HEK293 (cell line): ENCODE measurements at regions not wholly inside any gene's neighbourhood (a gene's known extent, or its start where the extent isn't known, plus 50 kb on each side); places are given as distances from the start of the nearest gene placed in this dataset.
"Not testable (repeated sequence)": the region's sequence is repeated elsewhere in the genome, so short reads cannot be mapped to it uniquely, and the experiment has no call there.

Experiments used
- CTCF ChIA-PET: fragments of 350-600 bp; formaldehyde crosslinking; extraction: SDS; loops from one replicate; lab custom pipeline; 2021; ENCODE audit warnings: antibody characterized with exemption; lab: Yijun Ruan, JAX
- POLR2A ChIA-PET: fragments of 300-600 bp; formaldehyde crosslinking; extraction: SDS; loops from one replicate; lab custom pipeline; 2020; ENCODE audit warnings: antibody characterized with exemption, inconsistent platforms; lab: Yijun Ruan, JAX
- H3K27ac ChIP-seq: fragments of 200-500 bp; sonication (Bioruptor generic); 2 replicates; pipeline ENCODE4 v1.5.1; 2014; ENCODE audit warnings: low read depth, low read length, control low read depth, inconsistent platforms; ENCODE audit errors: extremely low read depth
- H3K36me3 ChIP-seq, 2 experiments: fragments of 200-500 bp in 1 of 2; sonication (Bioruptor generic) in 1 of 2; 1 replicate in 1 of 2; 2 replicates in 1 of 2; pipeline ENCODE4 v1.5.1; 2014 to 2017; ENCODE audit warnings: inconsistent platforms in 2 of 2, low read length in 2 of 2; ENCODE audit not compliant: control insufficient read depth in 2 of 2, insufficient read depth in 1 of 2
- H3K4me1 ChIP-seq: fragments of 200-500 bp; sonication (Bioruptor generic); 2 replicates; pipeline ENCODE4 v1.5.1; 2014; ENCODE audit warnings: mild to moderate bottlenecking, low read length, inconsistent platforms; ENCODE audit not compliant: control insufficient read depth, insufficient read depth
- H3K4me3 ChIP-seq: 2 replicates; pipeline ENCODE4 v1.5.1; 2011; ENCODE audit warnings: low read depth, mild to moderate bottlenecking, control low read depth, low read length, moderate library complexity
- H3K9me3 ChIP-seq: fragments of 200-500 bp; sonication (Bioruptor generic); 2 replicates; pipeline ENCODE4 v1.5.1; 2014; ENCODE audit warnings: low read depth, low read length, inconsistent platforms; ENCODE audit not compliant: control insufficient read depth, insufficient read depth
- BCL11B ChIP-seq: fragments of 450-650 bp; formaldehyde crosslinking; IDR thresholded peaks from 2 replicates; pipeline ENCODE4 v1.5.1; 2016; ENCODE audit warnings: low read depth, missing biosample characterization, missing genetic modification characterization
- EGR2 ChIP-seq: fragments of 450-650 bp; formaldehyde crosslinking; IDR thresholded peaks from 2 replicates; pipeline ENCODE4 v1.5.1; 2016; ENCODE audit warnings: low read depth, missing biosample characterization, missing genetic modification characterization
- GLI4 ChIP-seq: fragments of 450-650 bp; formaldehyde crosslinking; IDR thresholded peaks from 2 replicates; pipeline ENCODE4 v1.5.1; 2016; ENCODE audit warnings: missing biosample characterization, missing genetic modification characterization
- KLF16 ChIP-seq: fragments of 450-650 bp; formaldehyde crosslinking; IDR thresholded peaks from 2 replicates; pipeline ENCODE4 v1.5.1; 2017; ENCODE audit warnings: missing biosample characterization, missing genetic modification characterization
- KLF7 ChIP-seq: fragments of 450-650 bp; formaldehyde crosslinking; IDR thresholded peaks from 2 replicates; pipeline ENCODE4 v1.5.1; 2016; ENCODE audit warnings: missing biosample characterization, missing genetic modification characterization, borderline replicate concordance
- MEIS1 ChIP-seq: sonication (generic); formaldehyde crosslinking; IDR thresholded peaks from 2 replicates; pipeline ENCODE4 v1.8.1; 2022; ENCODE audit warnings: missing genetic modification reagents, mild to moderate bottlenecking, borderline replicate concordance
- ZNF221 ChIP-seq: fragments of 450-650 bp; formaldehyde crosslinking; IDR thresholded peaks from 2 replicates; pipeline ENCODE4 v1.5.1; 2017; ENCODE audit warnings: missing biosample characterization, missing genetic modification characterization, borderline replicate concordance
- ZNF266 ChIP-seq: fragments of 450-650 bp; formaldehyde crosslinking; IDR thresholded peaks from 2 replicates; pipeline ENCODE4 v1.5.1; 2016; ENCODE audit warnings: missing biosample characterization, missing genetic modification characterization, low read depth
- ZNF354C ChIP-seq: fragments of 450-650 bp; formaldehyde crosslinking; IDR thresholded peaks from 2 replicates; pipeline ENCODE4 v1.5.1; 2016; ENCODE audit warnings: missing biosample characterization, missing genetic modification characterization, low read depth, borderline replicate concordance
- ZNF521 ChIP-seq: fragments of 450-650 bp; formaldehyde crosslinking; IDR thresholded peaks from 2 replicates; pipeline ENCODE4 v1.5.1; 2017; ENCODE audit warnings: missing biosample characterization, mild to moderate bottlenecking, missing genetic modification characterization
- ZNF530 ChIP-seq: fragments of 450-650 bp; formaldehyde crosslinking; IDR thresholded peaks from 2 replicates; pipeline ENCODE4 v1.5.1; 2016; ENCODE audit warnings: low read depth, missing biosample characterization, missing genetic modification characterization
- ZNF600 ChIP-seq: fragments of 450-650 bp; formaldehyde crosslinking; IDR thresholded peaks from 2 replicates; pipeline ENCODE4 v1.5.1; 2016; ENCODE audit warnings: missing biosample characterization, missing genetic modification characterization
- ZNF629 ChIP-seq: fragments of 450-650 bp; formaldehyde crosslinking; IDR thresholded peaks from 2 replicates; pipeline ENCODE4 v1.5.1; 2017; ENCODE audit warnings: missing biosample characterization, missing genetic modification characterization
- ZNF76 ChIP-seq: fragments of 450-650 bp; formaldehyde crosslinking; IDR thresholded peaks from 2 replicates; pipeline ENCODE4; 2016; ENCODE audit warnings: low read depth, missing biosample characterization, missing genetic modification characterization, borderline replicate concordance
- ZNF792 ChIP-seq: fragments of 450-650 bp; formaldehyde crosslinking; IDR thresholded peaks from 2 replicates; pipeline ENCODE4 v1.5.1; 2016; ENCODE audit warnings: missing biosample characterization, missing genetic modification characterization
- TF ChIP-seq, protein P1 (sequence below): fragments of 450-650 bp; formaldehyde crosslinking; optimal IDR thresholded peaks from 2 replicates; pipeline ENCODE3; 2016; ENCODE audit warnings: missing biosample characterization, mild to moderate bottlenecking, missing genetic modification characterization
- TF ChIP-seq, protein P2 (sequence below): fragments of 450-650 bp; formaldehyde crosslinking; IDR thresholded peaks from 2 replicates; pipeline ENCODE4 v1.5.1; 2016; ENCODE audit warnings: missing biosample characterization, missing genetic modification characterization
- TF ChIP-seq, protein P3 (sequence below): fragments of 450-650 bp; formaldehyde crosslinking; IDR thresholded peaks from 2 replicates; pipeline ENCODE4 v1.5.1; 2016; ENCODE audit warnings: missing biosample characterization, missing genetic modification characterization

GRCh38 chr14:65846196-65846868 lies 433.8 kb downstream of the FUT8 start:
- Histone ChIP-seq H3K36me3 (no peaks in the 10 kb centered on the region), H3K4me1 (no peaks in the 10 kb centered on the region)
- CTCF ChIA-PET: interaction anchor here (1.4 kb wide), 1 partner anchor 22 kb away, joined by 8 read pairs; no protein-coding TSS in a partner anchor
- TF ChIP-seq EGR2 (tag by site-specific recombination) (no peak), ZNF354C (tag by site-specific recombination) (no peak), BCL11B (no peak), ZNF629 (tag by site-specific recombination) (no peak), KLF16 (tag by site-specific recombination) (no peak), MEIS1 (CRISPR knock-in tag) (no peak), ZNF530 (no peak)
- TF ChIP-seq, protein P1, sequence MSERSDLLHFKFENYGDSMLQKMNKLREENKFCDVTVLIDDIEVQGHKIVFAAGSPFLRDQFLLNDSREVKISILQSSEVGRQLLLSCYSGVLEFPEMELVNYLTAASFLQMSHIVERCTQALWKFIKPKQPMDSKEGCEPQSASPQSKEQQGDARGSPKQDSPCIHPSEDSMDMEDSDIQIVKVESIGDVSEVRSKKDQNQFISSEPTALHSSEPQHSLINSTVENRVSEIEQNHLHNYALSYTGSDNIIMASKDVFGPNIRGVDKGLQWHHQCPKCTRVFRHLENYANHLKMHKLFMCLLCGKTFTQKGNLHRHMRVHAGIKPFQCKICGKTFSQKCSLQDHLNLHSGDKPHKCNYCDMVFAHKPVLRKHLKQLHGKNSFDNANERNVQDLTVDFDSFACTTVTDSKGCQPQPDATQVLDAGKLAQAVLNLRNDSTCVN (tag by site-specific recombination): no peak
- TF ChIP-seq, protein P2, sequence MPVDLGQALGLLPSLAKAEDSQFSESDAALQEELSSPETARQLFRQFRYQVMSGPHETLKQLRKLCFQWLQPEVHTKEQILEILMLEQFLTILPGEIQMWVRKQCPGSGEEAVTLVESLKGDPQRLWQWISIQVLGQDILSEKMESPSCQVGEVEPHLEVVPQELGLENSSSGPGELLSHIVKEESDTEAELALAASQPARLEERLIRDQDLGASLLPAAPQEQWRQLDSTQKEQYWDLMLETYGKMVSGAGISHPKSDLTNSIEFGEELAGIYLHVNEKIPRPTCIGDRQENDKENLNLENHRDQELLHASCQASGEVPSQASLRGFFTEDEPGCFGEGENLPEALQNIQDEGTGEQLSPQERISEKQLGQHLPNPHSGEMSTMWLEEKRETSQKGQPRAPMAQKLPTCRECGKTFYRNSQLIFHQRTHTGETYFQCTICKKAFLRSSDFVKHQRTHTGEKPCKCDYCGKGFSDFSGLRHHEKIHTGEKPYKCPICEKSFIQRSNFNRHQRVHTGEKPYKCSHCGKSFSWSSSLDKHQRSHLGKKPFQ (tag by site-specific recombination): no peak
- TF ChIP-seq, all 188 proteins: peak for 0
- Histone ChIP-seq H3K4me3 (no peak overlapping the region), H3K9me3 (no peaks in the 10 kb centered on the region), H3K27ac (no peak overlapping the region)
- POLR2A ChIA-PET: no interaction called here

GRCh38 chr14:65847075-65847847 lies 434.7 kb downstream of the FUT8 start:
- Histone ChIP-seq H3K27ac (no peak overlapping the region), H3K4me1 (no peaks in the 10 kb centered on the region), H3K9me3 (no peaks in the 10 kb centered on the region), H3K4me3 (no peak overlapping the region), H3K36me3 (no peaks in the 10 kb centered on the region)
- CTCF ChIA-PET: interaction anchor here (0.6 to 1.4 kb wide), 2 partner anchors 23 to 396 kb away, joined by 3 to 8 read pairs; no protein-coding TSS in a partner anchor
- TF ChIP-seq, protein P3, sequence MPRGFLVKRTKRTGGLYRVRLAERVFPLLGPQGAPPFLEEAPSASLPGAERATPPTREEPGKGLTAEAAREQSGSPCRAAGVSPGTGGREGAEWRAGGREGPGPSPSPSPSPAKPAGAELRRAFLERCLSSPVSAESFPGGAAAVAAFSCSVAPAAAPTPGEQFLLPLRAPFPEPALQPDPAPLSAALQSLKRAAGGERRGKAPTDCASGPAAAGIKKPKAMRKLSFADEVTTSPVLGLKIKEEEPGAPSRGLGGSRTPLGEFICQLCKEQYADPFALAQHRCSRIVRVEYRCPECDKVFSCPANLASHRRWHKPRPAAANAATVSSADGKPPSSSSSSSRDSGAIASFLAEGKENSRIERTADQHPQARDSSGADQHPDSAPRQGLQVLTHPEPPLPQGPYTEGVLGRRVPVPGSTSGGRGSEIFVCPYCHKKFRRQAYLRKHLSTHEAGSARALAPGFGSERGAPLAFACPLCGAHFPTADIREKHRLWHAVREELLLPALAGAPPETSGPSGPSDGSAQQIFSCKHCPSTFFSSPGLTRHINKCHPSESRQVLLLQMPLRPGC (tag by site-specific recombination): no peak
- no peak for TF ChIP-seq ZNF76 (tag by site-specific recombination)
- no peak for TF ChIP-seq ZNF600
- no peak for TF ChIP-seq ZNF221 (tag by site-specific recombination)
- no peak for TF ChIP-seq ZNF792 (tag by site-specific recombination)
- no peak for TF ChIP-seq GLI4 (tag by site-specific recombination)
- no peak for TF ChIP-seq ZNF266 (tag by site-specific recombination)
- TF ChIP-seq KLF7 (tag by site-specific recombination): no peak
- no peak for TF ChIP-seq ZNF521 (tag by site-specific recombination)
- POLR2A ChIA-PET: no interaction called here

GRCh38 chr14:65847931-65848330 lies 435.4 kb downstream of the FUT8 start:
- H3K27ac ChIP-seq, POLR2A ChIA-PET, H3K4me3 ChIP-seq, CTCF ChIA-PET, H3K36me3 ChIP-seq, H3K9me3 ChIP-seq, H3K4me1 ChIP-seq: not testable (repeated sequence)
